DND-41 (cell line): ENCODE measurements at regions not wholly inside any gene's neighbourhood (a gene's known extent, or its start where the extent isn't known, plus 50 kb on each side); places are given as distances from the start of the nearest gene placed in this dataset.

Source experiments
- ATAC-seq: fragments of 200-7000 bp; cut with Tn5 transposase; 3 replicates; pipeline ENCODE4 v1.9.1; 2021; ENCODE audit warnings: low read depth; ENCODE audit not compliant: insufficient read depth
- DNase-seq: peaks from one replicate; pipeline ENCODE4 v3.0.0-alpha.2; 2020
- H2AFZ ChIP-seq: 2 replicates; pipeline ENCODE4 v1.6.0; 2012; ENCODE audit warnings: low read depth, low read length
- H3K27ac ChIP-seq: 2 replicates; pipeline ENCODE4 v1.5.1; 2012; ENCODE audit warnings: low read length, inconsistent platforms
- H3K27me3 ChIP-seq: fragments of 200-600 bp; sonication (generic); 2 replicates; pipeline ENCODE4 v1.6.0; 2012; ENCODE audit warnings: low read length, mild to moderate bottlenecking, inconsistent platforms; ENCODE audit not compliant: insufficient read depth, poor library complexity
- H3K36me3 ChIP-seq: 2 replicates; pipeline ENCODE4 v1.5.1; 2012; ENCODE audit warnings: low read length, inconsistent platforms; ENCODE audit not compliant: insufficient read depth
- H3K4me1 ChIP-seq: 2 replicates; pipeline ENCODE4 v1.5.1; 2012; ENCODE audit warnings: mild to moderate bottlenecking, low read length; ENCODE audit not compliant: insufficient read depth
- H3K4me2 ChIP-seq: 2 replicates; pipeline ENCODE4 v1.6.0; 2012; ENCODE audit warnings: mild to moderate bottlenecking, moderate library complexity, low read length, inconsistent platforms; ENCODE audit not compliant: insufficient read depth
- H3K4me3 ChIP-seq, 2 experiments: fragments of 200-600 bp in 1 of 2; shearing (Covaris generic) in 1 of 2; 2 replicates each; pipeline ENCODE4 v1.5.1; 2012 to 2016; ENCODE audit warnings: inconsistent platforms in 2 of 2, low read length in 2 of 2, mild to moderate bottlenecking in 2 of 2, low read depth in 1 of 2, moderate library complexity in 1 of 2
- H3K79me2 ChIP-seq: 2 replicates; pipeline ENCODE4 v1.6.0; 2012; ENCODE audit warnings: low read length, inconsistent platforms; ENCODE audit not compliant: insufficient read depth
- H3K9ac ChIP-seq: 2 replicates; pipeline ENCODE4 v1.6.0; 2012; ENCODE audit warnings: low read depth, mild to moderate bottlenecking, inconsistent platforms, low read length, moderate library complexity
- H3K9me3 ChIP-seq: 2 replicates; pipeline ENCODE4 v1.5.1; 2012; ENCODE audit warnings: low read length, moderate library complexity, mild to moderate bottlenecking, inconsistent platforms; ENCODE audit not compliant: insufficient read depth, severe bottlenecking
- H4K20me1 ChIP-seq: 2 replicates; pipeline ENCODE4 v1.6.0; 2012; ENCODE audit warnings: low read length; ENCODE audit not compliant: insufficient read depth
- EZH2 ChIP-seq: IDR thresholded peaks from 3 replicates; pipeline ENCODE4 v1.6.1; 2012; ENCODE audit warnings: borderline replicate concordance, low read depth, mild to moderate bottlenecking, moderate library complexity, low read length, inconsistent platforms; ENCODE audit not compliant: severe bottlenecking
- TF ChIP-seq, protein P1 (sequence below): IDR thresholded peaks from 2 replicates; pipeline ENCODE4 v1.5.1; 2012; ENCODE audit warnings: borderline replicate concordance, low read length, moderate library complexity, mild to moderate bottlenecking; ENCODE audit not compliant: poor library complexity, severe bottlenecking; ENCODE audit errors: extremely low read depth

DNA sequence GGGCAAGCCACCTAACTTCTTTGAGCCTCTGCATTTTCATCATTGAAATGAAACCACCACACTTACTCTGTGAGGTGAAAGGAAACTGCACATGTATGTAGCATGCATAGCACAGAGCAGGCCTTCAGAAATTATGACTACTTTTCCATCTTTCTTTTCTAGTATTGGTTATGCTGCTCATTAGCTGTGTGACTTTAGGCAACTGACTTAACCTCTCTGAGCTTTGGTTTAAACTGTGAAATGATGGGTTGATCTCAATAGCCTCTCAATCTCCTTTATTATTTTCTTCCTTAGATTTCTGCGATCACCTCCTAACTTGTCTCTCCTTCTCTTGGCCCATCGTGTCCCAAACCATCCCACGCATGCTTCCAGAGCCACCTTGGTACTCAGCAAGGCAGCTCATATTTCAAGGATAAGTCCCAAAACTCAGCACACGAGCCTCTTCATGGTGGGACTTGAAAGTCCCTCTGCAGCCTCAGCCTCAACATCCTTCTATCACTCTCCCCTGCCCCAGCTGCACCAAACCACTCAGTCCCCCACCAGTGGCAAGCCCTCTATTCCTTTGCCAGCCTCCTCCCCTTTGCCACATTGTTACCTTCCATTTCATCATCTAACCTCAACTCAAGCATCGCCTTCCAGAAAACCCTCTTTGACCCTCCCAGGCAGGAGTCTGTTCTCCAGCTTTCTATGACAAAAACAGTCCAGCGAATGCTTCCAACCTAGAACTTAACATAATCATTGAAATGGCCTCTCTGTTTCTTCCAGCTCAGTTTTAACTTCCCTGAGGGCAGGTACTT is 60.3 kb upstream of the DNAH5 start:
- peak; percentile 21 for DNase-seq

DNA sequence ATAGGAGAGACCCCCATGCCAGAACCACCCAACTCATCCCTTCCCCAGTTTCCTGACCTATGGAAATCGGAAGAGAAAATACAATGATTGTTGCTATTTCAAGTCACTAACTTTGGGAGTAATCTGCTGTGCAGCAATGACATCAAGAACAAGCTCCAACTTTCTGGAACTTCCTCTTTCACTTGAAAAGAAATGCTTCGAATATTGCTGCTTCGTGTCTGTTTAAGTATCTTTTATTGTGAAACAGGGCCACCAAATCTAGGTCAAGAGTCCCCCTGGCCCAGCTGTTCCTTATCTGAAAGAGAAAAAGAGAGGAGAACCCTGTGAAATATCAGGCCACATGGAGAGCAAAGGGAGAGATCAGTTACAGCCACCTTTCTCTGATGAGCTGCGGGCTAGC is 59.4 kb upstream of the DNAH5 start:
- H2AFZ ChIP-seq: no peak overlapping the region
- TF ChIP-seq EZH2: no peak
- TF ChIP-seq, protein P1, sequence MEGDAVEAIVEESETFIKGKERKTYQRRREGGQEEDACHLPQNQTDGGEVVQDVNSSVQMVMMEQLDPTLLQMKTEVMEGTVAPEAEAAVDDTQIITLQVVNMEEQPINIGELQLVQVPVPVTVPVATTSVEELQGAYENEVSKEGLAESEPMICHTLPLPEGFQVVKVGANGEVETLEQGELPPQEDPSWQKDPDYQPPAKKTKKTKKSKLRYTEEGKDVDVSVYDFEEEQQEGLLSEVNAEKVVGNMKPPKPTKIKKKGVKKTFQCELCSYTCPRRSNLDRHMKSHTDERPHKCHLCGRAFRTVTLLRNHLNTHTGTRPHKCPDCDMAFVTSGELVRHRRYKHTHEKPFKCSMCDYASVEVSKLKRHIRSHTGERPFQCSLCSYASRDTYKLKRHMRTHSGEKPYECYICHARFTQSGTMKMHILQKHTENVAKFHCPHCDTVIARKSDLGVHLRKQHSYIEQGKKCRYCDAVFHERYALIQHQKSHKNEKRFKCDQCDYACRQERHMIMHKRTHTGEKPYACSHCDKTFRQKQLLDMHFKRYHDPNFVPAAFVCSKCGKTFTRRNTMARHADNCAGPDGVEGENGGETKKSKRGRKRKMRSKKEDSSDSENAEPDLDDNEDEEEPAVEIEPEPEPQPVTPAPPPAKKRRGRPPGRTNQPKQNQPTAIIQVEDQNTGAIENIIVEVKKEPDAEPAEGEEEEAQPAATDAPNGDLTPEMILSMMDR: no peak
- peaks cover 2% of the 10 kb centered on the region; the same call in 1 of the 2 replicates for H3K4me1 ChIP-seq

More for the DNA sequence above, 60.3 kb upstream of the DNAH5 start:
- H3K4me1 ChIP-seq: peaks cover 2% of the 10 kb centered on the region; the same call in 1 of the 2 replicates
- H4K20me1 ChIP-seq: no peaks in the 10 kb centered on the region
- H2AFZ ChIP-seq: no peak overlapping the region
- H3K4me2 ChIP-seq: no peak overlapping the region
- no peak overlapping the region for H3K4me3 ChIP-seq
- no peak for TF ChIP-seq EZH2
- TF ChIP-seq, protein P1: no peak
- no peaks in the 10 kb centered on the region for H3K36me3 ChIP-seq
- no peaks in the 10 kb centered on the region for H3K79me2 ChIP-seq
- no peaks in the 10 kb centered on the region for H3K27me3 ChIP-seq
- no peak overlapping the region for H3K9ac ChIP-seq
- H3K27ac ChIP-seq: no peak overlapping the region
- peaks cover 4% of the 10 kb centered on the region for H3K9me3 ChIP-seq
- ATAC-seq: peak; percentile 40; the same call in 1 of the 3 replicates

DNA sequence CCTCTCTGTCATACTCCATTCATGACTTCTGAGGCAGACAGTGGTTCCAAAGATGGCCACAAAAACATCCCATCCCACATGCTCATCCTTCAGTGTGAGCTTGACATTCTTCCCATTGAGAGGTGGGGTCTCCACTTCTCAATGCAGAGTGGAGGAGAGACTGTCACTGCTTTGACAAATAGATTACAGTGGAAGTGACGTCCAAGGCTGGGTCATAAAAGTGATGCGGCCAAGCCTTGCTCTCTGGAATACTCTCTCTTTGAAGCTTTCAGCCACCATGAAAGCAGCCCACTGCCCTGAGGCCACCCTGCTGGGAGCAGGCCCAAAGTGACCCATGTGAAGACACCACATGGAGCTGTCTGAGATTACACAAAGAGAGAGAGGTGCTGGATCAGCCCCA is 59.0 kb upstream of the DNAH5 start:
- H3K4me3 ChIP-seq: no peak overlapping the region
- ATAC-seq (no peak), DNase-seq (no peak)
- peaks cover 4% of the 10 kb centered on the region for H3K9me3 ChIP-seq
- H3K79me2 ChIP-seq: no peaks in the 10 kb centered on the region
- H3K27me3 ChIP-seq: no peaks in the 10 kb centered on the region
- H3K4me2 ChIP-seq: no peak overlapping the region
- H3K4me1 ChIP-seq: peaks cover 2% of the 10 kb centered on the region; the same call in 1 of the 2 replicates
- no peak overlapping the region for H3K27ac ChIP-seq
- no peaks in the 10 kb centered on the region for H4K20me1 ChIP-seq
- no peak overlapping the region for H3K9ac ChIP-seq
- no peaks in the 10 kb centered on the region for H3K36me3 ChIP-seq
- H2AFZ ChIP-seq: no peak overlapping the region
- TF ChIP-seq, protein P1: no peak
- TF ChIP-seq EZH2: no peak

More for the DNA sequence above, 59.4 kb upstream of the DNAH5 start:
- H4K20me1 ChIP-seq: no peaks in the 10 kb centered on the region
- DNase-seq: no peak
- no peaks in the 10 kb centered on the region for H3K36me3 ChIP-seq
- no peak overlapping the region for H3K4me2 ChIP-seq
- peaks cover 4% of the 10 kb centered on the region for H3K9me3 ChIP-seq
- H3K4me3 ChIP-seq: no peak overlapping the region
- H3K9ac ChIP-seq: no peak overlapping the region
- H3K27me3 ChIP-seq: no peaks in the 10 kb centered on the region
- H3K27ac ChIP-seq: no peak overlapping the region
- no peak for ATAC-seq
- no peaks in the 10 kb centered on the region for H3K79me2 ChIP-seq
